SIG-M5 treated with dmso at 0.1 percent for 504 hours (cell line): ENCODE measurements at regions not wholly inside any gene's neighbourhood (a gene's known extent, or its start where the extent isn't known, plus 50 kb on each side); places are given as distances from the start of the nearest gene placed in this dataset.

Source experiments
- DNase-seq: peaks from one replicate; lab custom pipeline; 2025; ENCODE audit not compliant: unreplicated experiment; lab: John Stamatoyannopoulos, UW

GRCh38 chr10:90396721-90397120 lies 461.1 kb downstream of the HTR7 start:
- no peak for DNase-seq

GRCh38 chr10:90398566-90398965 lies 459.3 kb downstream of the HTR7 start:
- no peak for DNase-seq

DNA sequence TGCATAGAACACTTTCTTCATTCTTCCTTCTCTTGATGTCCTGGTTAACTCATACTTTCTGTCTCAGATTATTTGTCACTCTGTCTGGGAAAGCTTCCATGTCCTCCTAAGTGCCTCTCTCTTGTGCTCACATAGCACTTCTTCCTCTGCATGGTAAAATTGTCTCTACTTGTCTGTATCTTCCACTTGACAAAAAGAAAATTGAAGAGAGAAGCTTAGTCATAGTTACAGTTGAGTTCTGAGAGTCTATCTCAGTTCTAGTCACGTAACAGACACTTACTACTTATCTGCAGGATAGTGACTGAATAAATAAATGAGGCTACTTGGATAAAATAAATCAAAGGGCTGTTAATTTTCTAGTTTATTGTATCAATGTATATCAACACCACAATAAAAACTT lies 458.1 kb downstream of the HTR7 start:
- no peak for DNase-seq

- no peak for DNase-seq
Observed at GRCh38 chr10:90403211-90404000, 454.4 kb downstream of the HTR7 start.

DNA sequence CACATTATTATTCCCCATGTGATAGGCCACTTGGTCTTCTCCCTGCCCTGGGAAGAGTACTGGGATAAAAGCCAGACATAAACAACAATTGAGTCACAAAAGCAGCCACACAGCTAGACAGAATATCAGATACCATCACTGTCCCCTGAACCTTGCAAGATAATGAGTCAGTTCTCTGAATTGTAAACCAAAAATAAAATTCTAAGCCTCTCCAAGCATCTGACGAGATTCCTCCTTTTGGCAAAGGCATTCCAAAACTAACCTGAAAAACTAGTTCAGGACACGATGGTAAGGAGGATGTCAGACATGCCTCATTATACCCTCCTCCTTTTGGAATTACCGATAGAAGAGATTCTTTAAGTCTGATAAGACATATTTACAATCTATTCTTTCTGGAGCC lies 450.7 kb downstream of the HTR7 start:
- peak; percentile 9 for DNase-seq

DNA sequence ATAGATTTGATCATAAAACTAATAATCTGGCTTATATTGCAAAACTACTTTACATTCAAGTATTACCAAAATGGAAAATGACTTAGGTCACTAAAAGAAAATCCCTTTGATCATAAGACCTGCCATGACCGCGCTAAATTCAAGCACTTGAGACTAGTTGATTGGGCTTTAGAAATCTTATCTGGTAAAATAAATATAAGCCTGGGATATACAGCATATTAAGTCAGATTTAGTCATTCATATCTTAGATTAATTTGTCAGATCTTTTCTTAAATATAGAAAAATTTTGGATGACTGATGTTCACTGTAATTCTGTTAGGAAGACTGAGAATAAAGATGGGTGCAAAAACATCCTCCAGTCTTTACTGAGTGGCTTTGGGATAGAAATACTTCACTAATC lies 450.0 kb downstream of the HTR7 start:
- DNase-seq, result no peak

DNA sequence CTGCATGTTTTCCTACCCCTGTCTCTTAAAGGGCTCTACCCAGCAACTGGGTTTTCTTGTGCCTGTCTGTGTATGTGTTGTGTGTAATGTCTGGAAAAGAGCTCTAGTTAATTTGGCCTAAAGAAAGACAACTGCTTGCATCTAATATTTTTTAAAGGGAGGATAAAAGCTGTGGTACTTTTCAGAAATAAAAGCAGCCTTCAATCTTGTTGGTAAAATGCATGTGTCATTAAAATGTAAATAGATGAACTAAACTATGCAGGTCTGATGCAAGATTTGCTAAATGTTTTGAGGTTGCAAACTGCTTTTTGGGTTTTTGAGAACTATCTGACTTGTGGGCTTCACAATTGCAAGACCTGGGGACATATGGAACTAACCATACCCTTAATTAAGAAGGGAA lies 445.3 kb downstream of the HTR7 start:
- DNase-seq, result no peak

DNA sequence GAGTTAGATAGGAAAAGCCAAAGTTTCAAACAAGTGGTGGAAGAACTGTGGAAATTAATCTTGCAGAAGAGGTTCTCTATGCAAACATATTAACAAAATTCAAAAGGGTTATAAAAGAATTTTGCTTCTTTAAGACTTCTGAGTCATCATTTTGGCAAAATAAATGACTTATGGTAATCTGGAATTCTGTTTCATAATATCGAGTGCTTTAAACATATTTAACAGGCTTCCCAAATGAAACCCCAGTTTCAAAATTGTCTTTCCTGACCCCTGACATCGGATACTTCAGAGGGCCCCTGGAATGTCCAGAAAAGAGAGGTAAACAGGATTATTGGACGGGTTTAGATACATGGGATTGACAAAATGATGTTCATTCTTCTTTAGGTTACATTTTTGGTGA lies 444.6 kb downstream of the HTR7 start:
- DNase-seq, result no peak

DNA sequence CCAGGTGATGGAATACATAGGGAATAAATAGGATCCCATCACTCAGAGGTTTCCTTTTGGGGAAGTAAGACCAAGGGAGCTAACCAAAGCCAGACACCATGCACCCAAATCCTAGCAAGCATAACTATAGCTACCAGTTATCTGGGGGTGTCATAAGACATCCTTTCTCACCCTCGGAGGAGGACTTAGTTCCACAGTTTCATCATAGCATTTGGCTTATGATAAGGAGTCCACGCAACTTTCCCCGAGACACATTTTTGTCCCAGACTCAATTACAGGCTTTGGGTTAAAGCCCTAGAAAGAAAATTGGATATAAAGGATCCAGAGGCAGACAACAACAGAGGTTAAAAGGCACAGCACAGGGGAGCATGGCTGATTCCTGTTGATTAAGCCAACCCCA lies 442.9 kb downstream of the HTR7 start:
- DNase-seq, result no peak

- DNase-seq, result peak; percentile 6
Observed at GRCh38 chr10:90417029-90417428, 440.8 kb downstream of the HTR7 start.

GRCh38 chr10:90417476-90418210 lies 440.2 kb downstream of the HTR7 start:
- no peak for DNase-seq

- no peak for DNase-seq
Observed at GRCh38 chr10:90418869-90419652, 438.8 kb downstream of the HTR7 start.

- DNase-seq, result no peak
Observed at GRCh38 chr10:90420637-90421318, 437.1 kb downstream of the HTR7 start.

DNA sequence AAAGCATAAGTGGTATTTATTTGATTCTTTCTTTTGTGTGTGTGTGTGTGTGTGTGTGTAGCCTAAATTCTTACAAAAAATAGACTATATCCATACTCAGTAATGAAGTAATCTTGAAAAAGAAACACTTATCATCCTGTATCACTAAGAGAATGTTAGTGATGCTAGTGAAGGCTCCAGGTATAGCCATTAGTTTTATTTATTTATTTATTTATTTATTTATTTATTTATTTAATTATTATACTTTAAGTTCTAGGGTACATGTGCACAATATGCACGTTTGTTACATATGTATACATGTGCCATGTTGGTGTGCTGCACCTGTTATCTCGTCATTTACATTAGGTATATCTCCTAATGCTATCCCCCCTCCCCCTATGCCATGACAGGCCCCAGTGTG lies 436.0 kb downstream of the HTR7 start:
- DNase-seq, result no peak

DNA sequence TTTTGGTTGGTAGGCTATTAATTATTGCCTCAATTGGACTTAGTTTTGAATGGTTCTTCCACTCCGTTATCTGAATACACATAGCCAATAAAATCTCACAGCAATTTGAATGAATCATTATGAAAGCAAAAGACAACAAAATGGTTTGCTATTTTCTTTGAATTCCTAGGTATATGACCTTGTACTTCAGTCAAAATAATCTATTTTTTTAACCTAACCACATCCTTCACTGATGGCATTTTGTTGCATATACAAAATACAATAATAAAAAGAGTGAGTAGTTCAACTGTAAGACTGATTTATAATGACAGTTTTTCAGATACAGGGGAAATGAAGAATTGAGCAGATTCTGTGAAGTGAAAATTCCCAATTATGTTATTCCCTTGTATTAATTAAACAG lies 433.1 kb downstream of the HTR7 start:
- no peak for DNase-seq

DNA sequence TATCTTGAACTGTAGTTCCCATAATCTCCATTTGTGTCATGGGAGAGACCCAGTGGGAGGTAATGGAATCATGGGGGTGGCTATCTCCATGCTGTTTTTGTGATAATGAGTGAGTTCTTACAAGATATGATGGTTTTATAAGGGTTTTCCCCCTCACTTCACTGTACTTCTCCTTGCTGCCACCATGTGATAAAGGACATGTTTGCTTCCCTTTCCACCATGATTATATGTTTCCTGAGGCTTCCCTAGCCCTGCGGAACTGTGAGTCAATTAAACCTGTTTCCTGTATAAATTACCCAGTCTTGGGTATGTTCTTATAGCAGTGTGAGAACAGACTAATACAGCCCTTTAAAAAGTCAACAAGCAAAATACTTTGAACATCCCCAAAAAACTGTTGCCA lies 427.7 kb downstream of the HTR7 start:
- no peak for DNase-seq

DNA sequence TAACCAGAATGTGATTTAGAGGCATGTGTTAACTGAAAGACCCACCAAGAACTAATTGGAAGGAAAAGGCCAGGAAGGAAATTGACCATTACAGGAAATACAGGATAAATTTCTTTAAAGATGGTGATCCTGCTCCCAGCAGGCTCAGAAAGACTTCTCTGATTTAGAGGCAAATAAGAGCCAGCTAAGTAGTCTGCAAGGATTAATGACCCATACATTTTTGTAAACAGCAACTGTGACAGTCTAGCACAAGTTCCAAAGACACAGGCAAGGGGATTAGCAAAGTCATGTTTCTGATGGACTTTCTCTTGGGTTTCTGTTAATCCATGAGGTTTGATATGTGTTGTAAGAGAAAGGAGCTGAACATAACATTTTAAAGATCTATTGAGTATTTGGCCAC lies 425.0 kb downstream of the HTR7 start:
- no peak for DNase-seq

- no peak for DNase-seq
Observed at GRCh38 chr10:90435296-90435695, 422.5 kb downstream of the HTR7 start.

DNA sequence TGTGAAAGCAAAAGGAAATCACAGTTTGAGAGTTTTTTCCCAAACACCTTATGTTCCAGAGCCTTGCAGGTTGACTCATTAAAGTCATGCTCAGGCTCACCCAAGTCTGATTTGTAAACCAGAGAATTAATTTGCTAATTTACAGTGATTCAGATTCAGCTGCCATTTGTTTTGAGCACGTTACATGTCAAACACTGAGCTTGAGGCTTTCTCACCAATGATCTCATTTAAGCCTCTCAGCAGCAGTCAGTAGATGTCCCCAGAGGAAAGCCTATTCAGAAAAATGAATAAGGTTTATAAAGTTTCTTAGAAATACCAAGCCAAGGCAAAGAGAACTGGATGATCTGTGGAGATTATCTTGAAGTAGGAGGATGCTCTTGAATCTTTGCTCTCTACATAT lies 420.4 kb downstream of the HTR7 start:
- DNase-seq, result no peak

DNA sequence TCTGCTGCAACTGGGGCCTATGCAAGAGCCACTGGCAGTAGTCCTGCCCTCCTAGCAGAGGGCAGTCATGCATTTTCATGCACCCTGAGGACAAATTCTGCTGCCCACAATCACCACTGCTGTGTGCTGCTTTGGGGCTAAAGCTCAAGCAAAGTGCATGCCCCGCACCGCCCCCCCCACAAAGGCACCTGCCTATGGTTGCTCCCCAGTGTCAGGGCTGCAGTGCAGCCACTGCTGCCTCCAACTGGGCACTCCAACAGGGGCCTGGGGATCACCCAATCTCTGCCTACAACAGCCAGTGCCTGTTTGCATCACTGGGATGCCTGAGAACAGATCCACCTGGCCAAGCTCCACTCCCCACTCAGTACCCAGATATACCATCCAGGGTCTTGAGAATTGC lies 417.0 kb downstream of the HTR7 start:
- no peak for DNase-seq

DNA sequence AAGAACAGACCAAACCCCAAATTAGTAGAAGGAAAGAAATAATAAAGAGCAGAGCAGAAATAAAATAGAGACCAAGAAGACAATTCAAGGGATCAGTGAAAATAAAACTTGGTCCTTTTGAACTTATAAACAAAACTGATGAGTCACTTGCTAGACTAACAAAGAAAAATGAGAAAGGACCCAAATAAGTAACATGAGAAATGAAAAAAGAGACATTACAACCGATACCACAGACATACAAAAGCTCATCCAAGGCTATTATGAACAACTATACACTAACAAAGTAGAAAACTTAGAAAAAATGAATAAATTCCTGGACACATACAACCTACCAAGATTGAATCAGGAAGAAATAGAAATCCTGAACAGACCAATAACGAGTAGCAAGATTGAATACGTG lies 414.5 kb downstream of the HTR7 start:
- DNase-seq, result no peak
